ENCODE measurements at regions not wholly inside any gene's neighbourhood (a gene's known extent, or its start where the extent isn't known, plus 50 kb on each side); places are given as distances from the start of the nearest gene placed in this dataset.
"Not testable (repeated sequence)": the region's sequence is repeated elsewhere in the genome, so short reads cannot be mapped to it uniquely, and the experiment has no call there.

- Histone ChIP-seq H3K4me3 (no peak overlapping the region), H3K9me3 (no peaks in the 10 kb centered on the region), H3K4me1 (peaks cover 3 to 23% (median 19%) of the 10 kb centered on the region in 4 donors), H3K27ac (replicated peaks in 1 of 4) (no peak overlapping the region), H3K27me3 (no peaks in the 10 kb centered on the region), H3K36me3 (no peaks in the 10 kb centered on the region)
- intact Hi-C loops (cut with DNase I) = no loop called here
- 75% methylated on average over 2 of the region's 2 CpGs for WGBS
- no peak for DNase-seq (ENCODE audit: extremely low spot score)
- TF ChIP-seq CTCF (IDR thresholded peaks at IDR 0.05) (no peak), POLR2AphosphoS5 (IDR thresholded peaks at IDR 0.05) (no peak), EP300 (IDR thresholded peaks at IDR 0.05) (no peak), POLR2A (IDR thresholded peaks at IDR 0.05; ENCODE audit: low read depth) (no peak)
Observed at GRCh38 chr15:36447373-36447772, 132.1 kb upstream of the CDIN1 start.

- Histone ChIP-seq H3K4me1 (peaks cover 3 to 23% (median 19%) of the 10 kb centered on the region in 4 donors), H3K36me3 (no peaks in the 10 kb centered on the region), H3K27me3 (no peaks in the 10 kb centered on the region), H3K9me3 (no peaks in the 10 kb centered on the region), H3K27ac (replicated peaks in 1 of 4) (peak overlapping the region in 2 of 4 donors; percentile 0 to 2), H3K4me3 (no peak overlapping the region)
- no peak for DNase-seq (ENCODE audit: extremely low spot score)
- intact Hi-C loops (cut with DNase I) = no loop called here
- TF ChIP-seq EP300 (IDR thresholded peaks at IDR 0.05) (no peak), CTCF (IDR thresholded peaks at IDR 0.05) (no peak), POLR2A (IDR thresholded peaks at IDR 0.05; ENCODE audit: low read depth) (no peak), POLR2AphosphoS5 (IDR thresholded peaks at IDR 0.05) (no peak)
Observed at GRCh38 chr15:36448418-36448817, 131.0 kb upstream of the CDIN1 start.

DNA sequence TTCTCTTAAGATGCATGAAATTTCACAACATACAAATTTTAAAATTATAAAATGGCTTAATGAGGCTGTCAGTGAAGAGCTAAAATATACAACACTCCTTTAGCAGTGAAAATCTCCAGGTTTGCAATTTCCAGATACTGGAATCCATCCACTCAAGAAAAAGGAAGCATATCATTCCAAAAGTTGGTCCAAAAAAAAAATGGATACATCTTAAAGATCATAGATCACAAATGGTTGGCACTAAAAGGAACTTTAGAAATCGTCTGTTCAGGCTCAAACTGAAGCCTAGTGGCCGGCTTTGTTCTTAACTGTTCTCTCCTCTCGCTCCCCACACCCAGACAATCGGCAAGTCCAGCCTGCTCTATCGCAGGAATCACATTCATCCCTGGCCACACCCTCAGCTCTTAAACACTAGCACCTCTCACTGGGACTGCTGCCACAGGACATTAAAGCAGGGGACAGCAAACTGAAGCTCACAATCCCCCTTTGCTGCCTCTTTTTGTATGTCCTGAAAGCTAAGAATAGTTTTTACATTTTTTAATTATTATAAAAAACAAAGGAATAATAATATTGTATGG, 130.3 kb upstream of the CDIN1 start:
- 36% methylated on average over 5 of the region's 5 CpGs for WGBS
- Histone ChIP-seq H3K27me3 (no peaks in the 10 kb centered on the region), H3K4me3 (no peak overlapping the region), H3K27ac (replicated peaks in 1 of 4) (peak overlapping the region in 3 of 4 donors; percentile 2 to 30 (median 24)), H3K9me3 (peaks cover 0 to under 1% (median 0%) of the 10 kb centered on the region in 4 donors), H3K36me3 (no peaks in the 10 kb centered on the region), H3K4me1 (peaks cover 3 to 23% (median 19%) of the 10 kb centered on the region in 4 donors)
- no peak for DNase-seq (ENCODE audit: extremely low spot score)
- TF ChIP-seq CTCF (IDR thresholded peaks at IDR 0.05) (no peak), EP300 (IDR thresholded peaks at IDR 0.05) (no peak), POLR2A (IDR thresholded peaks at IDR 0.05; ENCODE audit: low read depth) (no peak), POLR2AphosphoS5 (IDR thresholded peaks at IDR 0.05) (no peak)
- intact Hi-C loops (cut with DNase I) = no loop called here

GRCh38 chr15:36449662-36450145, 129.7 kb upstream of the CDIN1 start:
- no peak for DNase-seq (ENCODE audit: extremely low spot score)
- intact Hi-C loops (cut with DNase I) = no loop called here
- no peaks in the 10 kb centered on the region for H3K27me3 ChIP-seq
- H3K4me3 ChIP-seq = no peak overlapping the region
- 92% methylated on average over 3 of the region's 3 CpGs for WGBS
- H3K27ac ChIP-seq (replicated peaks in 1 of 4) = peak overlapping the region in 2 of 4 donors; percentile 2 to 30
- H3K36me3 ChIP-seq = no peaks in the 10 kb centered on the region
- H3K9me3 ChIP-seq = peaks cover 0 to 3% (median 0%) of the 10 kb centered on the region in 4 donors
- peaks cover 3 to 23% (median 19%) of the 10 kb centered on the region in 4 donors for H3K4me1 ChIP-seq
- TF ChIP-seq POLR2AphosphoS5 (IDR thresholded peaks at IDR 0.05) = no peak

- not testable (repeated sequence) for DNase-seq (ENCODE audit: extremely low spot score)
- 90% methylated on average over 4 of the region's 4 CpGs for WGBS
Observed at GRCh38 chr15:36454244-36454643, 125.2 kb upstream of the CDIN1 start.

GRCh38 chr15:36458411-36458810, 121.0 kb upstream of the CDIN1 start:
- Histone ChIP-seq H3K27me3 (no peaks in the 10 kb centered on the region), H3K36me3 (no peaks in the 10 kb centered on the region), H3K27ac (replicated peaks in 1 of 4) (no peak overlapping the region), H3K4me1 (no peaks in the 10 kb centered on the region), H3K4me3 (no peak overlapping the region), H3K9me3 (peaks cover 0 to 7% (median 3%) of the 10 kb centered on the region in 4 donors)
- no peak for TF ChIP-seq EP300 (IDR thresholded peaks at IDR 0.05)
- TF ChIP-seq POLR2A (IDR thresholded peaks at IDR 0.05; ENCODE audit: low read depth) = no peak
- no peak for TF ChIP-seq CTCF (IDR thresholded peaks at IDR 0.05)
- no peak for TF ChIP-seq POLR2AphosphoS5 (IDR thresholded peaks at IDR 0.05)
- intact Hi-C loops (cut with DNase I) = no loop called here
- DNase-seq (ENCODE audit: extremely low spot score) = no peak
- 76% methylated on average over 5 of the region's 5 CpGs for WGBS

More at GRCh38 chr15:36454244-36454643, 125.2 kb upstream of the CDIN1 start:
- H3K27ac ChIP-seq (replicated peaks in 1 of 4); H3K9me3 ChIP-seq; H3K27me3 ChIP-seq; H3K4me1 ChIP-seq; H3K36me3 ChIP-seq; H3K4me3 ChIP-seq; intact Hi-C loops (cut with DNase I): not testable (repeated sequence)

All from esophagus muscularis mucosa (tissue), 4 donors.